Epithelial cell of proximal tubule (primary cell): ENCODE measurements at regions not wholly inside any gene's neighbourhood (a gene's known extent, or its start where the extent isn't known, plus 50 kb on each side); places are given as distances from the start of the nearest gene placed in this dataset.

Experiments used
- DNase-seq: peaks from one replicate; pipeline ENCODE4 v3.0.0-alpha.2; 2011; ENCODE audit warnings: low read depth
- H3K4me3 ChIP-seq: 2 replicates; pipeline ENCODE4 v1.5.1; 2011; ENCODE audit warnings: low read depth, mild to moderate bottlenecking, low read length
- TF ChIP-seq, protein P1 (sequence below): conservative IDR thresholded peaks from 2 replicates; pipeline ENCODE4 v1.5.1; 2012; ENCODE audit warnings: low read depth, mild to moderate bottlenecking, low read length

DNA sequence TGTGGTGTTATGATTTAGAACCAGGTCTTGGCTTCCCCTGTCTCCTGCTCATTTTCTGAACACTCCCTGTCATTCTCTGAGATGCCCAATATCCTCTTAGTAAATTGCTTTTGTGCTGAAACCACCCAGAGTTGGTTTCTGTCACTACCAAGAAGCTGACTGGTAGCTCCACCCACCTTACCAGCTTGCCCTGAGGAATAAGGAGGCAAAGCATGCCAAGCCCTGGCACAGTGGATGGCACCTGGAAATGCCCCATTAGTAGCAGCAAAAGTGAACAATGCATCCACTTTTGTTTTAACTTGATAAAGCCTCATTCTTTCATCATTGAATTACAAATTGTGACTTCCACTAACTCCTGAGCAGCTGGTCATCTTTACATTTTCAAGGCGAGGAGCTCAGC is 157.7 kb downstream of the CDC5L start:
- TF ChIP-seq, protein P1, sequence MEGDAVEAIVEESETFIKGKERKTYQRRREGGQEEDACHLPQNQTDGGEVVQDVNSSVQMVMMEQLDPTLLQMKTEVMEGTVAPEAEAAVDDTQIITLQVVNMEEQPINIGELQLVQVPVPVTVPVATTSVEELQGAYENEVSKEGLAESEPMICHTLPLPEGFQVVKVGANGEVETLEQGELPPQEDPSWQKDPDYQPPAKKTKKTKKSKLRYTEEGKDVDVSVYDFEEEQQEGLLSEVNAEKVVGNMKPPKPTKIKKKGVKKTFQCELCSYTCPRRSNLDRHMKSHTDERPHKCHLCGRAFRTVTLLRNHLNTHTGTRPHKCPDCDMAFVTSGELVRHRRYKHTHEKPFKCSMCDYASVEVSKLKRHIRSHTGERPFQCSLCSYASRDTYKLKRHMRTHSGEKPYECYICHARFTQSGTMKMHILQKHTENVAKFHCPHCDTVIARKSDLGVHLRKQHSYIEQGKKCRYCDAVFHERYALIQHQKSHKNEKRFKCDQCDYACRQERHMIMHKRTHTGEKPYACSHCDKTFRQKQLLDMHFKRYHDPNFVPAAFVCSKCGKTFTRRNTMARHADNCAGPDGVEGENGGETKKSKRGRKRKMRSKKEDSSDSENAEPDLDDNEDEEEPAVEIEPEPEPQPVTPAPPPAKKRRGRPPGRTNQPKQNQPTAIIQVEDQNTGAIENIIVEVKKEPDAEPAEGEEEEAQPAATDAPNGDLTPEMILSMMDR: no peak
- DNase-seq: no peak
- no peak overlapping the region for H3K4me3 ChIP-seq

DNA sequence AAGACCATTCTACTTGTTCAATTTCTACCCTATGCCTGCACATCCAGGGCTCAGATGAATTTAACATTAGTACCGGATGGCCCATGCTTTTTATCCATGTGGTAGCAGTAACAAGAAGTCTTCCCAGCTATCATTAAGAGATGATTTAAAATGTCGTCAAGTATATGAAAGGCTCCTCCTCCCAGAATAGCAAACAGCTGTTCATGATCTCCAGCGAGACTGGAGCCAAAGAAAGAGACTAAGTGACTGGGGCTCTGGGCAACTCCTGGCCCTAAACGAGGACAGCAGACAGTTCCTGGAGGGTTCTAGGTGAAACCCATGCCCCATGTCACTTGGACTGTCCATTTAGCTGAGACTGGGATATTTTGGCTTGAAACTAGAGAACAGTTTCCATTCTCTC is 160.8 kb downstream of the CDC5L start:
- H3K4me3 ChIP-seq: no peak overlapping the region
- TF ChIP-seq, protein P1: no peak

DNA sequence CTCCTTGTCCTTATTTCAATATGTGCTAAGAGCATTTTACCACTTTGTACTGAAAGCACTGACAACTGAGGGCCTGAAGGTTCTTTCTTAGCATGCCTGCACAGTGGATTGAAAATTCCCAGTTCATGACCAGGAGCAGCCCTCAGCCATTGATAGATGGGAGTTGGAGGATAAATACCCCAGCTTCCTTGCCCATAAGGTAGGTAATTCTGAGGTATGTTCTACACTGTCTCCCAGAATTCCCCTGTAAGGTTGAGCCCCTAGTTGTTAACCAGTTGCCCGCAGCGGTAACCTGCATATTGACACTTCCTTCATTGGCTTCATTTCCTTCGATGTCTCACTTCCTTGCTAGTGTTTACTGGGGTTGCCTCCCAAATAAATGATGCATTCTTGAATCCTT is 162.0 kb downstream of the CDC5L start:
- no peak overlapping the region for H3K4me3 ChIP-seq
- DNase-seq: no peak
- TF ChIP-seq, protein P1: no peak

More for the DNA sequence above, 160.8 kb downstream of the CDC5L start:
- no peak for DNase-seq

DNA sequence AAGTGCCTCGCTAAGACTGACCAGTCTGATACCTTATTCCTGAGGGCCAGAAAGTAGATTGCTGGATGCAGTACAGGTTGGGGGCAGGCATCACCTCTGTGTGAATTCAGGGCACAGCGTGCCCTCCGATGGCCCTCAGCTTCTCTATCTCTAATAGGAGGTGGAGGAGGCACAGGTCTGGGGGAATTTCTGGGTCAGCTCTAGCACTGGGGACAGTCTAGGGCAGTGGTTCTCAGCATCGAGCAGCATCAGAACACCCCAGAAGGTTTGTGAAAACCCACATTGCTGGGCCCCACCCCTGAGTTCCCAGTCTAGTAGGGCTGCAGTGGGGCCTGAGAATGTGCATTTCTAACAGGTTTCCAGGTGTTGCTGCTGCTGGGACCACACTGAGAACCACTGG is 166.7 kb downstream of the CDC5L start:
- H3K4me3 ChIP-seq: no peak overlapping the region
- no peak for DNase-seq
- TF ChIP-seq, protein P1: no peak

DNA sequence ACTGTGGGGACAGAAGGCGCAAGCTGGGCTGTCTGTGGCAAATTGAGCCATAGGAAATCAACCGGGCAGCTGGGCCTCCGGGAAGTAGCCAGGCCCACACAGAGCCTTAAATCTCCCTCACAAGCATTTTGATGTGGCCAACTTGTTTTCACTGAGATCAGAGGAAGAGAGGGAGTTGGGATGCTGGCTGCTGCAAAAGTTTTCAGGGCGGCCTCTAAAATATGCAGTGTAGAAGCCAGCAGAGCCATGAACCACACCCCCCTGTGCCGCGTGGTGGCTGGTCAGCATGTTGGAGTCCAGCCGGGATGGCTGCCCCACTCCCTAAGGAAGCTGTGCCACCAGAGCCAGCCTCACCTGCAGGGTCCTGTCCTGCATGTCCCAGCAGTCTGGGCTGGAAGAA is 167.4 kb downstream of the CDC5L start:
- DNase-seq: no peak
- H3K4me3 ChIP-seq: no peak overlapping the region
- TF ChIP-seq, protein P1: no peak

DNA sequence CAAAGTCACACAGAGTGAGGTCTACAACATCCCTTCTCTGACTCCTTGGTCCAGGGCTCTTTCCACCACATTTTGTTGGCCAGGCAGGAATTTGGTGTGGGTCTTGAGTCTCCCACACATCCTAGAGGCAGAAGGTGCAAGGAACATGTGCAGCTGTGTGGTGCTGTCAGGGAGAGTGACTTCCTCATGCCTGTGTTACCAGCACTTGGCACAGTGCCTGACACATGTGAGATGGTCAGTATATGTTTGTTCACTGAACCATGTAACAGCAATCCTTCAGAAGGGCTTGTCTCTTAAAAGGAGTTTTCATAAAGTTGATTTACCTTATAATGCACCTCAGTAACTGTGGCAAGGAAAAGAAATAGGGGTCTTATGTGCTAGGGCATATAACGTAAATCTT is 168.5 kb downstream of the CDC5L start:
- TF ChIP-seq, protein P1: no peak
- no peak overlapping the region for H3K4me3 ChIP-seq
- no peak for DNase-seq

DNA sequence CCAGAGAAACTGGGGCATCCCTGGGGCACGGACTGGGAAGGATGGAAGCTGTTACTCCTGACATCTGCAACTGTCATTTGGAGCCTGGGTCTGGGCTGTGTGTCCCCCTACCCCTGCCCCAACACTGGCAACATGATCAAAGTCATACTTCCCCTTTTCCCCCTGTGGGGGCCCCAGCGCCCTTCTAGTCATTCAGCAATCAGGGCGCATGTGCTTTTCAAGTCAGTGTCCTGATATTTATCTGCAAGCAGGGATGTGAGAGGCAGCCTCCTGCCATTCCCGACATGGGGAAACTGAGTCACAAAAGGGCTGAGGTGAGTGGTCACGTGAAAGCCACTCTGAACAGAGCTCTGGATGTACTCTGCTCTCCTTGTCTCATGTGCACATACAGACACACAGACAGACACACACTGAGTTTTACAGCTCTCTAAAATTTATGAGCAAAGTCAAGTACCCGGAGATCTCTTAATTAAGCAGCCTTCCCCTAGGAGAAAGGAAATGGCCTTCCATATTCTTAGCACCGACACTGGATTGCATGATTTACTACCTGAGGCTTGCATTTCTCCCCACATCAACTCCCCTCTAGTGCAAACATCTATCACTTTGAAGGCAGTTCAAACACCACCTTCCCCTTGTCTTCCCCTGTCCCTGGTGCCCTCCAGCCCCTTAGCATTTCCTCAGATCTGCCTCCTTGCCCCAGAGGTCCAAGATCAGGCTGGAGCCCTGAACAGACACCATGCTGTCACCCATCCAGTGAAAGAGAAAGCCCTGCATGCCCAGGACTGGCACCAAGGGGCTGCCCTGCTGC is 170.7 kb downstream of the CDC5L start:
- TF ChIP-seq, protein P1: no peak
- no peak overlapping the region for H3K4me3 ChIP-seq
- no peak for DNase-seq
